ENCODE measurements at regions not wholly inside any gene's neighbourhood (a gene's known extent, or its start where the extent isn't known, plus 50 kb on each side); places are given as distances from the start of the nearest gene placed in this dataset.

DNA sequence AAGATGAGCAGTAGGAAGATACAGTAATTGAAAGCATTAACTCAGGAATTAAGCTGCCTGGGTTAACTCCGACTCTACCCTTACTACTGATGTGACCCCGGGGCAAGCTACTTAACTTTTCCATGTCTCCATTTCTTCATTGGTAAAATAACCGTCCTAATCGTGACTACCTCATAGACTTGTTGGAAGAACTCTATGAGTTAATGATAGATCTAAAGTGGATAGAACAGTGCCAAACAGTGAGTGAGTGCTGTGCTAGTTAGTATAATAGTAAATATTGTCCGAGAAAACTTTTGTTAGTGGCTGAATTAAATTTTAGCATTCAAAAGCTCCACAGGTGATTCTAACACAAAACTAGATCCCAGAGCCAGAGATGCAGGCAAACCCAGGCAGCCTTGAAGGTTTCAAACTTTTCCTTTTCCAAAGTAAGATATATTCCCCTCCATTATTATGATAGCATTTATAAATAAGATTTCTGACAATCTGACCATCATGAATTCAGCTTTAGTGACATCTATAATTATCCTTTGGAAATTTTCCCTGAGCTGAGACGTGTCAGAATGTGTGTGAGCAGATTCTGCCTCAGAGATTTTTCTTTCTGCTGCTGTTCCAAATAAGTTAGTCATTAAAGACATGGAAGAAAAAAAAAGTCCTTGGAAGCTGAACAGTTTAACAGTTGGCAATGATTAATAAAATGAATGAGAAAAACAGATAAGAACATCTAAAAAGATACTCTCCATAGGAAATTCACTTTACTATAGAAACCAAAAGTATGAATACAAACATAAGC is 369.5 kb downstream of the PRELID2 start:
- no peak for TF ChIP-seq POLR2AphosphoS5 (IDR thresholded peaks at IDR 0.05; ENCODE audit: insufficient read depth in 1 of 2, low read depth in 1 of 2)
- TF ChIP-seq, protein P1, sequence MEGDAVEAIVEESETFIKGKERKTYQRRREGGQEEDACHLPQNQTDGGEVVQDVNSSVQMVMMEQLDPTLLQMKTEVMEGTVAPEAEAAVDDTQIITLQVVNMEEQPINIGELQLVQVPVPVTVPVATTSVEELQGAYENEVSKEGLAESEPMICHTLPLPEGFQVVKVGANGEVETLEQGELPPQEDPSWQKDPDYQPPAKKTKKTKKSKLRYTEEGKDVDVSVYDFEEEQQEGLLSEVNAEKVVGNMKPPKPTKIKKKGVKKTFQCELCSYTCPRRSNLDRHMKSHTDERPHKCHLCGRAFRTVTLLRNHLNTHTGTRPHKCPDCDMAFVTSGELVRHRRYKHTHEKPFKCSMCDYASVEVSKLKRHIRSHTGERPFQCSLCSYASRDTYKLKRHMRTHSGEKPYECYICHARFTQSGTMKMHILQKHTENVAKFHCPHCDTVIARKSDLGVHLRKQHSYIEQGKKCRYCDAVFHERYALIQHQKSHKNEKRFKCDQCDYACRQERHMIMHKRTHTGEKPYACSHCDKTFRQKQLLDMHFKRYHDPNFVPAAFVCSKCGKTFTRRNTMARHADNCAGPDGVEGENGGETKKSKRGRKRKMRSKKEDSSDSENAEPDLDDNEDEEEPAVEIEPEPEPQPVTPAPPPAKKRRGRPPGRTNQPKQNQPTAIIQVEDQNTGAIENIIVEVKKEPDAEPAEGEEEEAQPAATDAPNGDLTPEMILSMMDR (IDR thresholded peaks at IDR 0.05) = no peak
- no peak for TF ChIP-seq POLR2A (IDR thresholded peaks at IDR 0.05)
- intact Hi-C loops (cut with DNase I) = no loop called here
- no peak overlapping the region for H3K27ac ChIP-seq

DNA sequence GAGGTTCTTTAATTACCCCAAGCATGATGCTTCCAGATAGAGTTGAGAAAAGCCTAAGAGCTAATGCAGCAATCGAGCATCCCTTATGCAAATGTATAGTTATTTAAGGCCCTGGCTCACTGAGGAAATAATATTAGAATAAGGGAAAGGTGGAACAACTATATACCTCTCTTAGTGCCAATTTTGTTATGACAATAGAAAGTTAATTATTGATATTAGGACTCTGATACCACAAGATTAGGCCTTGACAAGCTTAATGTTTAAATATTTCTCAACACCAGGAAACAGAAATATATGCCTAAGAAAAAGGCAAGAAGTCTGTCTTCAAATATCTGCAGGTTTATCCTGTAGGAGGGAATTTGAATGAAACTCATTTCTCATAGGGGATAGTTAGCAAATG is 371.0 kb downstream of the PRELID2 start:
- Histone ChIP-seq H3K36me3 (no peaks in the 10 kb centered on the region), H3K4me1 (no peaks in the 10 kb centered on the region), H3K27ac (no peak overlapping the region), H3K4me3 (no peak overlapping the region), H3K27me3 (no peaks in the 10 kb centered on the region), H3K9me3 (no peaks in the 10 kb centered on the region)
- intact Hi-C loops (cut with DNase I) = no loop called here
- DNase-seq (ENCODE audit: extremely low spot score in 2 of 2) = no peak
- TF ChIP-seq POLR2A (IDR thresholded peaks at IDR 0.05) = no peak

More for the DNA sequence above, 369.5 kb downstream of the PRELID2 start:
- Histone ChIP-seq H3K4me3 (no peak overlapping the region), H3K36me3 (no peaks in the 10 kb centered on the region), H3K4me1 (peaks cover 6% of the 10 kb centered on the region), H3K27me3 (no peaks in the 10 kb centered on the region), H3K9me3 (no peaks in the 10 kb centered on the region)
- DNase-seq (ENCODE audit: extremely low spot score in 2 of 2) = no peak

DNA sequence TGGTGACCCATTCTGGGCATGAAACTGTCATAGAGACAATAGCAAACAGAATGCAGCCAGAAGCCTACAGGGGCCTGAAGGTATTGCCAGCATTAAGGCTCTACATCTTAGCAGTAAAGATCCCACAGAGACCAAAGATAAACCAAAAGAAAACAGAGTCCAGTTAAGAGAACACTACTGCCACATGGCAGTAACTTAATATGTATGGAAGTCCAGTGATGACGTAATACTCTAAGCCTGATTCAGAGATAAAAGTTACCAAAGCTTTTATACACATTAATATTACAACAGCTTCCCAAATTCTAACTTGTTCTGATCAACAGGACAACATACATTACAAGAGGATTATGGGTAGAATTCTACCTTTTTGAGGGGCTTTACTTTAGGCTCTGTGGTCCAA is 371.5 kb downstream of the PRELID2 start:
- no peak for DNase-seq (ENCODE audit: extremely low spot score in 2 of 2)
- Histone ChIP-seq H3K4me3 (no peak overlapping the region), H3K4me1 (no peaks in the 10 kb centered on the region), H3K27ac (no peak overlapping the region), H3K9me3 (no peaks in the 10 kb centered on the region), H3K27me3 (no peaks in the 10 kb centered on the region), H3K36me3 (no peaks in the 10 kb centered on the region)
- TF ChIP-seq, protein P1 (IDR thresholded peaks at IDR 0.05) = no peak
- TF ChIP-seq POLR2AphosphoS5 (IDR thresholded peaks at IDR 0.05; ENCODE audit: insufficient read depth in 1 of 2, low read depth in 1 of 2) = no peak
- no peak for TF ChIP-seq POLR2A (IDR thresholded peaks at IDR 0.05)
- intact Hi-C loops (cut with DNase I) = no loop called here

DNA sequence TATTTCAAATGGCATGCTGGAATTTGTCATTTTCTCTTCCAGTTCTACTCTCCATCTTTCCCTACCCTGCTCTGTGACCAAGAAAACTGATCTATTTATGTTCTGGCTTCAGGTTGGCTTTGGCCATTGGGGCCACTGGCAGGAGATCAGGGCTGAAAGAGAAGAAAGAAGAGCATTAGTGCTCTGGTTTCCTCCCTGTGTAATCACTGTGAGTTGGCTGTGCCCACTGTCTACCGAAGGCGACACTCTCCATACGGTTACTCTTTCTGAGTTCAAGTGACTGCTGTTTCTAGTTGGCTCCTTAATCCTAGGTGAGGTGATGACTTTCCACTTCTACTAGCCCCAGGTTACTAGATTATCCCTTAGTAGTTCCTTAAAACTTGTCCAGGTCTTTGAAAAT is 372.6 kb downstream of the PRELID2 start:
- no peaks in the 10 kb centered on the region for H3K27me3 ChIP-seq
- no peaks in the 10 kb centered on the region for H3K9me3 ChIP-seq
- intact Hi-C loops (cut with DNase I) = no loop called here
- no peak for DNase-seq (ENCODE audit: extremely low spot score in 2 of 2)
- no peak overlapping the region for H3K27ac ChIP-seq
- H3K4me1 ChIP-seq = no peaks in the 10 kb centered on the region
- TF ChIP-seq POLR2A (IDR thresholded peaks at IDR 0.05) (no peak), POLR2AphosphoS5 (IDR thresholded peaks at IDR 0.05; ENCODE audit: insufficient read depth in 1 of 2, low read depth in 1 of 2) (no peak)
- TF ChIP-seq, protein P1 (IDR thresholded peaks at IDR 0.05) = no peak
- H3K36me3 ChIP-seq = no peaks in the 10 kb centered on the region
- no peak overlapping the region for H3K4me3 ChIP-seq

DNA sequence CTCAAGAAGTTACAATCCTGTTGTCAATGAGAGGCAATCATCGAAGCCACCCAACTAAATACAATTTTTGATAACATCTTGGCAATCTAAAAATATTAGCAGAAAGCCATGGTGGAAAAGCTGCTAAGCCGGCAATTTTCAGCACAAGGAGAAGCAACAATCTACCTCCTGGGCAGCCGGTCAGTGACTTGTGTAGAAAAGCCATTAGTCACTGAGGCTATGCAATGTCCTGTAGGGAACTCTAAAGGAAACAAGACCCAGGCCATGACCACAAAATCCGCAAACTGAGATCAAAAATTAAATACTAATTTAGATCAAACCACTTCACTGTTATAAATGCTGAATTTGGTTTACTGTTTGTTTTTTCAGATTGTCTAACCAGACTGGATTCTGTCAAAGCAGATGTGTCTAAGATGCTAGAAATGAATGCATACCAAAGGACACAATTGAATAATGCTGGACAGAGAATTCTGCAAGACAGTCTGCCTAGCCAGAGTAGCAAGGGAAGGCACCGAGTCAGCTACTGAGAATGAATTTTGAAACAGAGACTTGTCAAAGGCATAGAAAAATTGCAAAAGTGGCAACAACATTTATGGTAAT is 384.8 kb downstream of the PRELID2 start:
- Histone ChIP-seq H3K27me3 (no peaks in the 10 kb centered on the region), H3K4me1 (no peaks in the 10 kb centered on the region), H3K27ac (no peak overlapping the region), H3K9me3 (no peaks in the 10 kb centered on the region), H3K4me3 (no peak overlapping the region), H3K36me3 (no peaks in the 10 kb centered on the region)
- no peak for TF ChIP-seq POLR2AphosphoS5 (IDR thresholded peaks at IDR 0.05; ENCODE audit: insufficient read depth in 1 of 2, low read depth in 1 of 2)
- no peak for TF ChIP-seq POLR2A (IDR thresholded peaks at IDR 0.05)
- TF ChIP-seq, protein P1 (IDR thresholded peaks at IDR 0.05) = no peak
- DNase-seq (ENCODE audit: extremely low spot score in 2 of 2) = no peak
- intact Hi-C loops (cut with DNase I) = no loop called here

All from vagina (tissue), 2 donors.